Stomach (tissue), 8 donors: ENCODE measurements at regions not wholly inside any gene's neighbourhood (a gene's known extent, or its start where the extent isn't known, plus 50 kb on each side); places are given as distances from the start of the nearest gene placed in this dataset.

Experiments
- DNase-seq, 2 donors: peaks; one replicate each; pipeline versions ENCODE4 v3.0.0 to v3.0.0-alpha.2; 2013 to 2019
- H3K27ac ChIP-seq, 5 donors: fragments of 200-600 bp in 4 of 5; sonication (generic) in 4 of 5; one replicate each; pipeline ENCODE4 v1.5.1; 2013 to 2019; ENCODE audit warnings: mild to moderate bottlenecking in 1 of 5, moderate library complexity in 1 of 5
- H3K27me3 ChIP-seq, 3 donors: fragments of 200-600 bp; sonication (generic); one replicate each; pipeline ENCODE4 v1.5.1; 2017 to 2019; ENCODE audit warnings: mixed run types in 1 of 3
- H3K36me3 ChIP-seq, 4 donors: fragments of 200-600 bp; sonication (generic); 1 replicate in 3 of 4; 2 replicates in 1 of 4; pipeline ENCODE4 v1.5.1; 2016 to 2019
- H3K4me1 ChIP-seq, 4 donors: fragments of 200-600 bp; sonication (generic); one replicate each; pipeline ENCODE4 v1.5.1; 2016 to 2019
- H3K4me3 ChIP-seq, 4 donors: fragments of 200-600 bp; sonication (generic) in 3 of 4; one replicate each; pipeline ENCODE4 v1.5.1; 2016 to 2019; ENCODE audit warnings: mild to moderate bottlenecking in 1 of 4
- H3K9me3 ChIP-seq, 4 donors: fragments of 200-600 bp; sonication (generic); one replicate each; pipeline ENCODE4 v1.5.1; 2016 to 2019
- EP300 ChIP-seq: sonication (generic); formaldehyde crosslinking; IDR thresholded peaks from one replicate; pipeline ENCODE4 v1.6.1; 2017; ENCODE audit warnings: antibody characterized with exemption
- POLR2A ChIP-seq, 4 donors: fragments of 450-650 bp; IDR thresholded peaks; one replicate each; pipeline ENCODE4 v1.6.1; 2016; ENCODE audit warnings: antibody characterized with exemption in 4 of 4, control low read depth in 2 of 4, mild to moderate bottlenecking in 1 of 4, moderate library complexity in 1 of 4
- POLR2AphosphoS5 ChIP-seq, 3 donors: sonication (generic); formaldehyde crosslinking; IDR thresholded peaks; one replicate each; pipeline ENCODE4 v1.6.1; 2016; ENCODE audit warnings: antibody characterized with exemption in 3 of 3
- WGBS, 5 donors: extraction: QIAGEN DNeasy Blood & Tissue Kit in 3 of 5; methylation state at CpG; one replicate each; pipeline versions ENCODE4 v1.1.5 to v1.1.7; 2013 to 2018; 5-methylcytosine and 5-hydroxymethylcytosine counted together
- intact Hi-C: fragments of 100-400 bp; cut with DNase I; formaldehyde crosslinking; loops from one replicate; pipeline ENCODE4 v1.15.1; 2023; ENCODE audit warnings: low total_unique reads
- TF ChIP-seq, protein P1 (sequence below), 7 experiments: fragments of 450-650 bp in 4 of 7; fragments of 200-600 bp in 3 of 7; sonication (generic) in 3 of 7; IDR thresholded peaks; one replicate each; pipeline ENCODE4 v1.5.1; 2016 to 2019; ENCODE audit warnings: antibody characterized with exemption in 7 of 7, control low read depth in 2 of 7, mild to moderate bottlenecking in 1 of 7
- donor health status: healthy with polysubstance abuse.
- donor health status: Bipolar disorder and iron deficiency.
- donor health status: healthy.

DNA sequence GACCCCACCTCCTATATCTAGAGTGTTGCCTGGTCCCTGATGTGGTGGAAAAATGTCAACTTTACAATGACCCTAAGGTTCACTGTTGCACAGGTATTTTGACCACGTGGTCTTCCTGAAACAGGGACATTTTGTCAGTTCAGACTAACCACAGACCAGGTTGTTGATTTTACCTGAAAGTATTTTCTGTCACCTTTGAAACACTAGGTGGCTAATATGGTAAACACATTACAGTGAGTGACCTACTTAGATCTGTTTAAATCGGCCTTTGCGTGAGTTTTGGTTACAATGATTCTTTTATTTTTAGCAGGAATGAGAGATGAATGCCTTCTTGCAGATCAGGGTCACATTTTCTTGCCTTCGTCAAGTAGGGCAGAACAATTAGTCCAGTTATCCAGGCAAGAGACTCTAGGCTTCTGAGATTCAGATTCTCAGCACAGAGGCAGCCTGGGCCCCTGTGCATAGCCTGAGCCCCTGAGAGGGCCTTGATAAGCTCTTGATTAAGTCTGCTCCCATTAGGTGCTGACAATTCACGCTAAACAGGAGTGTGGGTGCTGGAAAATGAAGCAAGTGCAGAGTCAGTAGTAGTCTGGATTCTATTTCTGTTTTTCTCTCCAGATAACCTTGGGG, 226.2 kb downstream of the KCNS3 start:
- H3K4me3 ChIP-seq: no peak overlapping the region
- no peaks in the 10 kb centered on the region for H3K27me3 ChIP-seq
- H3K4me1 ChIP-seq: peaks cover 0 to 7% (median 2%) of the 10 kb centered on the region in 4 donors
- H3K9me3 ChIP-seq: no peaks in the 10 kb centered on the region
- DNase-seq: peak in 1 of 2 donors; percentile 58
- intact Hi-C loops: no loop called here
- 25 to 34% (median 31%) methylated on average over 5 of the region's 5 CpGs for WGBS, 5 donors
- peak overlapping the region in 1 of 5 donors; percentile 83 for H3K27ac ChIP-seq
- H3K36me3 ChIP-seq: no peaks in the 10 kb centered on the region
- no peak for TF ChIP-seq POLR2AphosphoS5 (IDR thresholded peaks at IDR 0.05)

DNA sequence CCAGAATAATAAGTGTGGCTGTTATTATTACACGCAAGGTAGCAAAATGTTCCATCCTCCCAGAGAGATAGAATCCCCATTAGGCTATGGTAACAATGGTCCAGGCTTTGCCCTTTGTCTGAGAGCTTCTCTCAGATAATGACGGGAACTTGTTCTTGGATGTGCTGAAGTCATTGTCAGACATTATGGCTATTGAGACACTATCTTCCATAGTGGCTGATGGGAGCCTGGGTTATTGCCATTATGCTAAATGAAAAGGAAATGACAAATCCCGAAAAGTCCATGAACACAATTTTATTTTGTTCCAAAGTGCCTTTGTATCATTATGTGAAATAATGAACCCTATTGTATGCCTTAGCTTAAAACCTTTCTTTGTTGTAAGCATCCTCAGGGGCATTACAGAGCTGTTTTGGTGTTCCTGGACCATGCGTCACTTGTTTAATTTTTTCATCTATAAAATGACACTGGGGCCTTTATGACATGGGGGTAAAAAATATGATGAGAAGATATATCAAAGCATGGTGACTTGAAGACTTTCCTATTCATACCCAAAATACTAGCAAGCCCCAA, 218.5 kb downstream of the KCNS3 start:
- Histone ChIP-seq H3K9me3 (no peaks in the 10 kb centered on the region), H3K36me3 (no peaks in the 10 kb centered on the region), H3K4me3 (no peak overlapping the region), H3K4me1 (peaks cover 0 to 20% (median 0%) of the 10 kb centered on the region in 4 donors), H3K27ac (no peak overlapping the region), H3K27me3 (no peaks in the 10 kb centered on the region)
- intact Hi-C loops: no loop called here
- WGBS, 5 donors: 94 to 97% (median 96%) methylated on average over 4 of the region's 4 CpGs
- DNase-seq: no peak
- TF ChIP-seq POLR2AphosphoS5 (IDR thresholded peaks at IDR 0.05): no peak
- TF ChIP-seq EP300: no peak
- TF ChIP-seq POLR2A (IDR thresholded peaks at IDR 0.05): no peak
- TF ChIP-seq, protein P1, sequence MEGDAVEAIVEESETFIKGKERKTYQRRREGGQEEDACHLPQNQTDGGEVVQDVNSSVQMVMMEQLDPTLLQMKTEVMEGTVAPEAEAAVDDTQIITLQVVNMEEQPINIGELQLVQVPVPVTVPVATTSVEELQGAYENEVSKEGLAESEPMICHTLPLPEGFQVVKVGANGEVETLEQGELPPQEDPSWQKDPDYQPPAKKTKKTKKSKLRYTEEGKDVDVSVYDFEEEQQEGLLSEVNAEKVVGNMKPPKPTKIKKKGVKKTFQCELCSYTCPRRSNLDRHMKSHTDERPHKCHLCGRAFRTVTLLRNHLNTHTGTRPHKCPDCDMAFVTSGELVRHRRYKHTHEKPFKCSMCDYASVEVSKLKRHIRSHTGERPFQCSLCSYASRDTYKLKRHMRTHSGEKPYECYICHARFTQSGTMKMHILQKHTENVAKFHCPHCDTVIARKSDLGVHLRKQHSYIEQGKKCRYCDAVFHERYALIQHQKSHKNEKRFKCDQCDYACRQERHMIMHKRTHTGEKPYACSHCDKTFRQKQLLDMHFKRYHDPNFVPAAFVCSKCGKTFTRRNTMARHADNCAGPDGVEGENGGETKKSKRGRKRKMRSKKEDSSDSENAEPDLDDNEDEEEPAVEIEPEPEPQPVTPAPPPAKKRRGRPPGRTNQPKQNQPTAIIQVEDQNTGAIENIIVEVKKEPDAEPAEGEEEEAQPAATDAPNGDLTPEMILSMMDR (IDR thresholded peaks at IDR 0.05): no peak

DNA sequence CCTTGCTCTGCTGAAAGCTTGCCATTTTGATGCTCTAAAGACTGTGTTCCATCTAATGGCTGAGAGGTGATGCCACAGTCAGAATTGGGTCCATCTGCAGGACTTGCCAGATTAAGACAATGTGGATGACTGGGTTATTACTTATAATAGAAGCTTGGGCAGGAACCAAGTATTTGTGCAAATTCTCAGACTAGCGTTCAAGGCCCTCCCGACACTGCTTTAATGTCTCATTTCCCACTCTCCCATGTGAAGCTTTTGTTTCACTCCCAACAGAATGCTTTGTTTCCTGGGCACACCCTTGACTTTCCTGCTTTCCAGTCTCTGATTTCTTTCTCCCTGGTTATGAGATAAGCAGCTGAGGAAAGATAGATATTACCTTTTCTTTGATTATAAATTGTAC, 215.8 kb downstream of the KCNS3 start:
- TF ChIP-seq POLR2A (IDR thresholded peaks at IDR 0.05) (no peak), EP300 (no peak), POLR2AphosphoS5 (IDR thresholded peaks at IDR 0.05) (peak in 1 of 3 donors; percentile 38)
- TF ChIP-seq, protein P1 (IDR thresholded peaks at IDR 0.05): no peak
- DNase-seq: peak in 1 of 2 donors; percentile 27
- peaks cover 0 to 20% (median 0%) of the 10 kb centered on the region in 4 donors for H3K4me1 ChIP-seq
- no peak overlapping the region for H3K4me3 ChIP-seq
- H3K27ac ChIP-seq: peak overlapping the region in 1 of 5 donors; percentile 81
- no peaks in the 10 kb centered on the region for H3K27me3 ChIP-seq
- H3K9me3 ChIP-seq: no peaks in the 10 kb centered on the region
- WGBS, 5 donors: 6 to 35% (median 19%) methylated on average over 2 of the region's 2 CpGs
- intact Hi-C loops: no loop called here
- H3K36me3 ChIP-seq: no peaks in the 10 kb centered on the region

DNA sequence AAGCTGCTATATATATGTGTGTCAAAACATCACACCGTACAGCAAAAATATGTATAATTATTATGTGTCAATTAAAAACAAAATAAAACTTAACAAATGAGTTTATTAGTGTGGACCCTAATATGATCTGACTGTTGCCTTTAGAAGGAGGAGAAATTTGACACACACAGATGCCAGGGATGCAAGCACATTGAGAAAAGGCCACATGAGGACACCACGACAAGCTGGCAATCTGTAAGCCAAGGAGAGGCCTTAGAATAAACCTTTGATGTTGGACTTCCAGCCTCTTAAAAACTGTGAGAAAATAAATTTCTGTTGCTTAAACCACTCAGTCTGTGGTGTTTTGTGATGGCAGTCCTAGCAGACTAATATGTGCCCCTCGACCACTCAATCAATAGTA, 214.7 kb downstream of the KCNS3 start:
- Histone ChIP-seq H3K4me3 (no peak overlapping the region), H3K4me1 (peaks cover 0 to 20% (median 0%) of the 10 kb centered on the region in 4 donors), H3K27ac (peak overlapping the region in 1 of 5 donors; percentile 81), H3K27me3 (no peaks in the 10 kb centered on the region), H3K36me3 (no peaks in the 10 kb centered on the region), H3K9me3 (no peaks in the 10 kb centered on the region)
- whole genome bisulfite sequencing, 5 donors: 81 to 91% (median 88%) methylated on average over 3 of the region's 3 CpGs
- TF ChIP-seq POLR2A (IDR thresholded peaks at IDR 0.05) (no peak), EP300 (no peak), POLR2AphosphoS5 (IDR thresholded peaks at IDR 0.05) (no peak)
- TF ChIP-seq, protein P1 (IDR thresholded peaks at IDR 0.05): no peak
- intact Hi-C loops: no loop called here
- no peak for DNase-seq

DNA sequence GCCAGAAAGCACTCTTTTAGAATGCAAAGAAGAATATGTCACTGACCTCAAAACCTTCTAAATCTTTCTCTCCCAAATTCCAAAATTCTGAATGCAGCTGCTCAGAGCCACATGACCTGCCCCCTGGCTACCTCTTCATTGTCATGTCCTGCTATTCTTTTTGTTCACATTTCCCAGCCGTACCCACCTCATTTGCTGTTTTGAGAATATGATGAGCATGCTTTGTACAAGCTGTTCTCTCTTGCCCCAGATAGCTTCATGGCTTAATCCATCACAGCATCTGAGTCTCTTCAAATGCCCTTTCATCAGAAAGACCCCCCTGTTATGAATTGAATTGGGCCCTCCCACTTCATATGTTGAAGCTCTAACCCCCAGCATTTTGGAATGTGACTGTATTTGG, 214.3 kb downstream of the KCNS3 start:
- intact Hi-C loops: no loop called here
- Histone ChIP-seq H3K4me3 (no peak overlapping the region), H3K36me3 (no peaks in the 10 kb centered on the region), H3K27me3 (no peaks in the 10 kb centered on the region), H3K27ac (peak overlapping the region in 1 of 5 donors; percentile 81), H3K4me1 (peaks cover 0 to 20% (median 0%) of the 10 kb centered on the region in 4 donors), H3K9me3 (no peaks in the 10 kb centered on the region)
- WGBS, 5 donors: 77 to 94% (median 90%) methylated on average over 1 of the region's 1 CpG
- TF ChIP-seq POLR2AphosphoS5 (IDR thresholded peaks at IDR 0.05) (no peak), EP300 (no peak), POLR2A (IDR thresholded peaks at IDR 0.05) (no peak)
- TF ChIP-seq, protein P1 (IDR thresholded peaks at IDR 0.05): no peak
- DNase-seq: no peak
